HepG2 (cell line): ENCODE measurements at regions not wholly inside any gene's neighbourhood (a gene's known extent, or its start where the extent isn't known, plus 50 kb on each side); places are given as distances from the start of the nearest gene placed in this dataset.

Experiments
- ATAC-seq: fragments of 200-7000 bp; cut with Tn5 transposase; 3 replicates; pipeline ENCODE4 v1.9.1; 2020; ENCODE audit warnings: mild to moderate bottlenecking, moderate library complexity
- BruUV-seq: library from RNA; stranded (reverse); fragments of 400-500 nt; replicated peaks from 2 replicates; lab custom pipeline; 2021; lab: Mats Ljungman, UMichigan
- CTCF ChIA-PET: fragments of 300-600 bp; formaldehyde crosslinking; extraction: SDS; loops from one replicate; lab custom pipeline; 2021; ENCODE audit warnings: low total read pairs, inconsistent platforms, low intra/inter-chr PET ratio; lab: Yijun Ruan, JAX
- POLR2A ChIA-PET: fragments of 350-600 bp; sonication (Branson Sonifier 250); formaldehyde crosslinking; loops from one replicate; lab custom pipeline; 2020; ENCODE audit warnings: antibody characterized with exemption, inconsistent platforms; lab: Yijun Ruan, JAX
- DNase-seq: peaks from one replicate; pipeline ENCODE4 v3.0.0-alpha.2; 2015; ENCODE audit warnings: low spot score
- FAIRE-seq: peaks from 3 replicates; lab custom pipeline; 2011; peaks lifted over from hg19 to GRCh38; lab: Jason Lieb, UNC
- H2AFZ ChIP-seq: one replicate; pipeline ENCODE4 v1.6.1; 2011; ENCODE audit warnings: low read length, inconsistent platforms
- H3K27ac ChIP-seq: fragments of 300-600 bp; 3 replicates; pipeline ENCODE4 v1.8.0; 2011; ENCODE audit warnings: mixed run types, mild to moderate bottlenecking, mixed read lengths, low read length, inconsistent platforms; ENCODE audit not compliant: insufficient read depth; ENCODE audit errors: extremely low read length
- H3K27me3 ChIP-seq, 2 experiments: fragments of 200-600 bp in 1 of 2; 2 replicates in 1 of 2; 3 replicates in 1 of 2; pipeline versions ENCODE4 v1.6.0 to v1.8.0; 2011; ENCODE audit warnings: low read length in 2 of 2, mild to moderate bottlenecking in 2 of 2, moderate library complexity in 2 of 2, inconsistent platforms in 1 of 2; ENCODE audit not compliant: insufficient read depth in 2 of 2, control insufficient read depth in 1 of 2
- H3K36me3 ChIP-seq, 2 experiments: fragments of 200-600 bp in 1 of 2; replicated peaks in 1 of 2; 2 replicates in 1 of 2; 3 replicates in 1 of 2; pipeline versions ENCODE4 v1.5.1 to v1.8.0; 2011; ENCODE audit warnings: low read length in 2 of 2, inconsistent platforms in 1 of 2; ENCODE audit not compliant: insufficient read depth in 2 of 2, control insufficient read depth in 1 of 2
- H3K4me1 ChIP-seq: 2 replicates; pipeline ENCODE4 v1.5.1; 2012; ENCODE audit warnings: low read length, inconsistent platforms; ENCODE audit not compliant: insufficient read depth
- H3K4me2 ChIP-seq: 2 replicates; pipeline ENCODE4 v1.6.0; 2011; ENCODE audit warnings: low read depth, low read length, inconsistent platforms
- H3K4me3 ChIP-seq, 3 experiments: fragments of 200-600 bp in 1 of 3; sonication (generic), shearing (Covaris generic) in 1 of 3; replicated peaks in 1 of 3; 2 replicates each; pipeline ENCODE4 v1.5.1; 2011 to 2016; ENCODE audit warnings: low read length in 3 of 3, inconsistent platforms in 2 of 3, low read depth in 2 of 3, mild to moderate bottlenecking in 2 of 3, control low read depth in 1 of 3, mixed read lengths in 1 of 3; ENCODE audit not compliant: insufficient read depth in 1 of 3
- H3K79me2 ChIP-seq: one replicate; pipeline ENCODE4 v1.6.1; 2011; ENCODE audit warnings: low read length, inconsistent platforms; ENCODE audit not compliant: insufficient read depth
- H3K9ac ChIP-seq: 2 replicates; pipeline ENCODE4 v1.6.0; 2011; ENCODE audit warnings: mild to moderate bottlenecking, low read depth, low read length, inconsistent platforms; ENCODE audit not compliant: insufficient read depth
- H3K9me3 ChIP-seq: 2 replicates; pipeline ENCODE4 v1.5.1; 2012; ENCODE audit warnings: mild to moderate bottlenecking, low read length
- H4K20me1 ChIP-seq: 2 replicates; pipeline ENCODE4 v1.6.0; 2011; ENCODE audit warnings: inconsistent platforms, mild to moderate bottlenecking, low read length, moderate library complexity; ENCODE audit not compliant: insufficient read depth
- CBX2 ChIP-seq, 2 experiments: fragments of 200-600 bp in 1 of 2; sonication (generic); formaldehyde crosslinking in 1 of 2; IDR thresholded peaks; 2 replicates each; pipeline versions ENCODE4 v1.7.0 to v1.8.1; 2018 to 2022; ENCODE audit warnings: low read depth in 2 of 2, low read length in 1 of 2, mild to moderate bottlenecking in 1 of 2, missing genetic modification reagents in 1 of 2
- FIP1L1 ChIP-seq: fragments of 200-400 bp; formaldehyde crosslinking; IDR thresholded peaks from 2 replicates; pipeline ENCODE4 v1.6.1; 2018; ENCODE audit warnings: low read depth, mild to moderate bottlenecking, low read length, moderate library complexity, borderline replicate concordance; ENCODE audit not compliant: insufficient read depth
- NFIC ChIP-seq: IDR thresholded peaks from 2 replicates; pipeline ENCODE4 v1.6.1; 2012; ENCODE audit warnings: mild to moderate bottlenecking, low read length, inconsistent platforms
- PAX8 ChIP-seq: sonication (generic); formaldehyde crosslinking; IDR thresholded peaks from 2 replicates; pipeline ENCODE4 v1.8.0; 2022; ENCODE audit warnings: mild to moderate bottlenecking, missing genetic modification reagents, borderline replicate concordance
- PTBP1 ChIP-seq: fragments of 200-400 bp; formaldehyde crosslinking; IDR thresholded peaks from 2 replicates; pipeline ENCODE4 v1.6.1; 2018; ENCODE audit warnings: low read length, low read depth; ENCODE audit not compliant: poor library complexity, severe bottlenecking
- SKI ChIP-seq: fragments of 450-650 bp; IDR thresholded peaks from one replicate; pipeline ENCODE4 v1.6.1; 2018; ENCODE audit warnings: mild to moderate bottlenecking; ENCODE audit not compliant: partially characterized antibody
- SMARCC2 ChIP-seq: fragments of 450-650 bp; IDR thresholded peaks from 2 replicates; pipeline ENCODE4 v1.6.1; 2017; ENCODE audit warnings: antibody characterized with exemption, mild to moderate bottlenecking
- SOX13 ChIP-seq, 3 experiments: fragments of 450-650 bp in 1 of 3; sonication (generic) in 1 of 3; formaldehyde crosslinking in 1 of 3; IDR thresholded peaks in 2 of 3; conservative IDR thresholded peaks in 1 of 3; 2 replicates each; pipeline versions ENCODE4 v1.5.0 to v1.6.1; 2016 to 2020; ENCODE audit warnings: antibody characterized with exemption in 1 of 3, mild to moderate bottlenecking in 1 of 3, missing compliant biosample characterization in 1 of 3, missing genetic modification reagents in 1 of 3, moderate library complexity in 1 of 3
- SOX6 ChIP-seq, 2 experiments: fragments of 450-650 bp in 1 of 2; sonication (generic) in 1 of 2; formaldehyde crosslinking in 1 of 2; IDR thresholded peaks; 2 replicates each; pipeline versions ENCODE4 v1.4.0 to v1.6.1; 2017 to 2020; ENCODE audit warnings: antibody characterized with exemption in 1 of 2, mild to moderate bottlenecking in 1 of 2, missing genetic modification reagents in 1 of 2
- SP5 ChIP-seq: IDR thresholded peaks from 2 replicates; pipeline ENCODE4 v1.6.1; 2016; ENCODE audit warnings: low read depth, borderline replicate concordance
- ZNF124 ChIP-seq: sonication (generic); formaldehyde crosslinking; IDR thresholded peaks from 2 replicates; pipeline ENCODE4 v1.4.0; 2020; ENCODE audit warnings: missing genetic modification reagents
- ZNF34 ChIP-seq: sonication (generic); formaldehyde crosslinking; IDR thresholded peaks from 2 replicates; pipeline ENCODE4 v1.4.0; 2020; ENCODE audit warnings: mild to moderate bottlenecking, missing genetic modification reagents, borderline replicate concordance
- ZNF354B ChIP-seq: sonication (generic); formaldehyde crosslinking; IDR thresholded peaks from 2 replicates; pipeline ENCODE4 v1.8.0; 2022; ENCODE audit warnings: mild to moderate bottlenecking, missing genetic modification reagents
- WGBS: methylation state at CpG from one replicate; pipeline ENCODE4 v1.1.6; 2017; ENCODE audit warnings: low lambda C conversion rate; 5-methylcytosine and 5-hydroxymethylcytosine counted together
- in situ Hi-C: cut with HindIII; loops from 2 replicates; pipeline ENCODE4 v1.10.0; 2017; ENCODE audit warnings: low pct_unique_long_range_greater_than_20kb; ENCODE audit not compliant: extremely low pct_ligation_motif_present
- intact Hi-C: fragments of 100-400 bp; cut with micrococcal nuclease; formaldehyde crosslinking; loops from one replicate; pipeline ENCODE4 v1.10.0; 2022; ENCODE audit not compliant: unreplicated experiment
- TF ChIP-seq, protein P1 (sequence below): sonication (generic); formaldehyde crosslinking; IDR thresholded peaks from 2 replicates; pipeline ENCODE4 v1.8.1; 2023; ENCODE audit warnings: missing genetic modification reagents, inconsistent platforms, borderline replicate concordance
- TF ChIP-seq, protein P2 (sequence below): sonication (generic); formaldehyde crosslinking; conservative IDR thresholded peaks from 2 replicates; pipeline ENCODE4 v1.4.0; 2020; ENCODE audit warnings: missing genetic modification reagents
- TF ChIP-seq, protein P3 (sequence below): sonication (generic); formaldehyde crosslinking; IDR thresholded peaks from 2 replicates; pipeline ENCODE4 v1.5.0; 2020; ENCODE audit warnings: mild to moderate bottlenecking, low read depth, missing genetic modification reagents, borderline replicate concordance
- TF ChIP-seq, protein P4 (sequence below): sonication (generic); formaldehyde crosslinking; conservative IDR thresholded peaks from 2 replicates; pipeline ENCODE4 v1.5.0; 2020; ENCODE audit warnings: missing genetic modification reagents

DNA sequence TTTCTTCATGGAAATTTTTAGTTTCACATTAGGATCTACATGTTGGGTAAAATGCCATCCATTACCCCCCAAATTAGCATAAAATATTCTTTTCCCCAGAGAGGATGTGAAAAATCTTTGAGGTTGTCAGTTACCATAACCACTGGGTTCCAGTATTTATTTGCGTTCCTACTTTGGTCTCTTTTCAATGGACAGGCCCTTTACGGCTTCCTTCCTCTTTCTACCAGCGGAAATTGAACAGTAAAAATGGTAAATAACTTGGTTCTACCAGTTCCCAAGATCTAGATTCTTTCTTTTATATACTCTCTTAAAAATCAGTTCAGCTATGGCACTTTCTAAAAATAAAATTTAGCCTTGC lies 169.2 kb upstream of the APCDD1 start:
- no peaks in the 10 kb centered on the region for H3K79me2 ChIP-seq
- no peaks in the 10 kb centered on the region for H4K20me1 ChIP-seq
- H3K4me2 ChIP-seq, result no peak overlapping the region
- DNase-seq, result no peak
- in situ Hi-C loops, result no loop called here
- no peak for ATAC-seq
- no peak overlapping the region for H2AFZ ChIP-seq
- 44% methylated on average over 3 of the region's 3 CpGs for WGBS
- intact Hi-C loops, result no loop called here
- CTCF ChIA-PET, result no interaction called here
- no peak for FAIRE-seq
- H3K9ac ChIP-seq, result no peak overlapping the region
- no peak overlapping the region for H3K4me3 ChIP-seq
- H3K4me1 ChIP-seq, result no peaks in the 10 kb centered on the region
- H3K27ac ChIP-seq, result no peak overlapping the region
- peaks cover 9% of the 10 kb centered on the region for H3K9me3 ChIP-seq
- no TSS peak for BruUV-seq
- TF ChIP-seq ZNF354B (CRISPR knock-in tag), result no peak
- TF ChIP-seq NFIC, result no peak
- TF ChIP-seq, protein P1, sequence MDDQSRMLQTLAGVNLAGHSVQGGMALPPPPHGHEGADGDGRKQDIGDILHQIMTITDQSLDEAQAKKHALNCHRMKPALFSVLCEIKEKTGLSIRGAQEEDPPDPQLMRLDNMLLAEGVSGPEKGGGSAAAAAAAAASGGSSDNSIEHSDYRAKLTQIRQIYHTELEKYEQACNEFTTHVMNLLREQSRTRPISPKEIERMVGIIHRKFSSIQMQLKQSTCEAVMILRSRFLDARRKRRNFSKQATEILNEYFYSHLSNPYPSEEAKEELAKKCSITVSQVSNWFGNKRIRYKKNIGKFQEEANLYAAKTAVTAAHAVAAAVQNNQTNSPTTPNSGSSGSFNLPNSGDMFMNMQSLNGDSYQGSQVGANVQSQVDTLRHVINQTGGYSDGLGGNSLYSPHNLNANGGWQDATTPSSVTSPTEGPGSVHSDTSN (CRISPR knock-in tag), result no peak
- TF ChIP-seq SOX6 (IDR thresholded peaks at IDR 0.05), result no peak
- TF ChIP-seq SOX6 (CRISPR knock-in tag; IDR thresholded peaks at IDR 0.05), result no peak
- no peak for TF ChIP-seq PAX8
- no peak for TF ChIP-seq PTBP1
- TF ChIP-seq SOX13 (IDR thresholded peaks at IDR 0.05), result no peak
- TF ChIP-seq SOX13 (CRISPR knock-in tag; conservative IDR thresholded peaks at IDR 0.05 in 1 of 2, IDR thresholded peaks at IDR 0.05 in 1 of 2), result no peak
- no peak for TF ChIP-seq ZNF124 (CRISPR knock-in tag)
- no peak for TF ChIP-seq SP5 (CRISPR knock-in tag)
- TF ChIP-seq SKI, result no peak
- TF ChIP-seq, protein P2, sequence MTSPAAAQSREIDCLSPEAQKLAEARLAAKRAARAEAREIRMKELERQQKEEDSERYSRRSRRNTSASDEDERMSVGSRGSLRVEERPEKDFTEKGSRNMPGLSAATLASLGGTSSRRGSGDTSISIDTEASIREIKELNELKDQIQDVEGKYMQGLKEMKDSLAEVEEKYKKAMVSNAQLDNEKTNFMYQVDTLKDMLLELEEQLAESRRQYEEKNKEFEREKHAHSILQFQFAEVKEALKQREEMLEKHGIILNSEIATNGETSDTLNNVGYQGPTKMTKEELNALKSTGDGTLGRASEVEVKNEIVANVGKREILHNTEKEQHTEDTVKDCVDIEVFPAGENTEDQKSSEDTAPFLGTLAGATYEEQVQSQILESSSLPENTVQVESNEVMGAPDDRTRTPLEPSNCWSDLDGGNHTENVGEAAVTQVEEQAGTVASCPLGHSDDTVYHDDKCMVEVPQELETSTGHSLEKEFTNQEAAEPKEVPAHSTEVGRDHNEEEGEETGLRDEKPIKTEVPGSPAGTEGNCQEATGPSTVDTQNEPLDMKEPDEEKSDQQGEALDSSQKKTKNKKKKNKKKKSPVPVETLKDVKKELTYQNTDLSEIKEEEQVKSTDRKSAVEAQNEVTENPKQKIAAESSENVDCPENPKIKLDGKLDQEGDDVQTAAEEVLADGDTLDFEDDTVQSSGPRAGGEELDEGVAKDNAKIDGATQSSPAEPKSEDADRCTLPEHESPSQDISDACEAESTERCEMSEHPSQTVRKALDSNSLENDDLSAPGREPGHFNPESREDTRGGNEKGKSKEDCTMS, result no peak
- no peak for TF ChIP-seq ZNF34 (CRISPR knock-in tag)
- TF ChIP-seq, protein P3, sequence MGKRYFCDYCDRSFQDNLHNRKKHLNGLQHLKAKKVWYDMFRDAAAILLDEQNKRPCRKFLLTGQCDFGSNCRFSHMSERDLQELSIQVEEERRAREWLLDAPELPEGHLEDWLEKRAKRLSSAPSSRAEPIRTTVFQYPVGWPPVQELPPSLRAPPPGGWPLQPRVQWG, result no peak
- TF ChIP-seq SMARCC2, result no peak
- TF ChIP-seq, protein P4, sequence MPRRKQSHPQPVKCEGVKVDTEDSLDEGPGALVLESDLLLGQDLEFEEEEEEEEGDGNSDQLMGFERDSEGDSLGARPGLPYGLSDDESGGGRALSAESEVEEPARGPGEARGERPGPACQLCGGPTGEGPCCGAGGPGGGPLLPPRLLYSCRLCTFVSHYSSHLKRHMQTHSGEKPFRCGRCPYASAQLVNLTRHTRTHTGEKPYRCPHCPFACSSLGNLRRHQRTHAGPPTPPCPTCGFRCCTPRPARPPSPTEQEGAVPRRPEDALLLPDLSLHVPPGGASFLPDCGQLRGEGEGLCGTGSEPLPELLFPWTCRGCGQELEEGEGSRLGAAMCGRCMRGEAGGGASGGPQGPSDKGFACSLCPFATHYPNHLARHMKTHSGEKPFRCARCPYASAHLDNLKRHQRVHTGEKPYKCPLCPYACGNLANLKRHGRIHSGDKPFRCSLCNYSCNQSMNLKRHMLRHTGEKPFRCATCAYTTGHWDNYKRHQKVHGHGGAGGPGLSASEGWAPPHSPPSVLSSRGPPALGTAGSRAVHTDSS (CRISPR knock-in tag), result no peak
- TF ChIP-seq CBX2 (IDR thresholded peaks at IDR 0.05; ENCODE audit: low read depth, low read length), result no peak
- TF ChIP-seq CBX2 (CRISPR knock-in tag; IDR thresholded peaks at IDR 0.05; ENCODE audit: low read depth), result no peak
- no peak for TF ChIP-seq FIP1L1
- TF ChIP-seq, all 625 proteins: peak for 0
- POLR2A ChIA-PET, result no interaction called here
- Histone ChIP-seq H3K36me3 (no peaks in the 10 kb centered on the region), H3K27me3 (peaks cover 0 to 2% of the 10 kb centered on the region in 2 experiments; a peak in 2 of 5 replicates)
